Omental fat pad (tissue), 3 donors: ENCODE measurements at regions not wholly inside any gene's neighbourhood (a gene's known extent, or its start where the extent isn't known, plus 50 kb on each side); places are given as distances from the start of the nearest gene placed in this dataset.

Experiments
- ATAC-seq: fragments of 150-250 bp; one replicate; pipeline ENCODE4 v1.9.1; 2016; ENCODE audit warnings: mild to moderate bottlenecking, moderate library complexity; ENCODE audit not compliant: low FRiP score
- DNase-seq: peaks from one replicate; pipeline ENCODE4 v3.0.0-alpha.2; 2019; ENCODE audit warnings: low spot score
- CTCF ChIP-seq, 3 donors: fragments of 450-650 bp; IDR thresholded peaks; one replicate each; pipeline ENCODE4 v1.5.1; 2016 to 2017; ENCODE audit warnings: antibody characterized with exemption in 3 of 3, mild to moderate bottlenecking in 3 of 3, moderate library complexity in 2 of 3

- no peak for DNase-seq
- TF ChIP-seq CTCF (IDR thresholded peaks at IDR 0.05), result no peak
These were observed 144.4 kb downstream of the PTBP2 start for GRCh38 chr1:96865731-96866685.

GRCh38 chr1:96872757-96873156 lies 151.2 kb downstream of the PTBP2 start:
- ATAC-seq (no peak), DNase-seq (no peak)
- no peak for TF ChIP-seq CTCF (IDR thresholded peaks at IDR 0.05)

More at GRCh38 chr1:96865731-96866685, 144.4 kb downstream of the PTBP2 start:
- ATAC-seq, result peak; percentile 96

- ATAC-seq (no peak), DNase-seq (no peak)
These were observed 157.1 kb downstream of the PTBP2 start for GRCh38 chr1:96878640-96879039.

GRCh38 chr1:96880626-96881025 lies 159.0 kb downstream of the PTBP2 start:
- no peak for TF ChIP-seq CTCF (IDR thresholded peaks at IDR 0.05)
- DNase-seq (no peak), ATAC-seq (no peak)

More at GRCh38 chr1:96878640-96879039, 157.1 kb downstream of the PTBP2 start:
- no peak for TF ChIP-seq CTCF (IDR thresholded peaks at IDR 0.05)

GRCh38 chr1:96882096-96882495 lies 160.5 kb downstream of the PTBP2 start:
- no peak for DNase-seq
- ATAC-seq, result no peak
- no peak for TF ChIP-seq CTCF (IDR thresholded peaks at IDR 0.05)

GRCh38 chr1:96886474-96886873 lies 164.9 kb downstream of the PTBP2 start:
- DNase-seq (no peak), ATAC-seq (no peak)
- no peak for TF ChIP-seq CTCF (IDR thresholded peaks at IDR 0.05)

GRCh38 chr1:96887501-96887900 lies 165.9 kb downstream of the PTBP2 start:
- TF ChIP-seq CTCF (IDR thresholded peaks at IDR 0.05), result no peak
- no peak for ATAC-seq
- no peak for DNase-seq
